Spinal cord (tissue), 9 donors: ENCODE measurements at regions not wholly inside any gene's neighbourhood (a gene's known extent, or its start where the extent isn't known, plus 50 kb on each side); places are given as distances from the start of the nearest gene placed in this dataset.

Source experiments
- DNase-seq, 6 donors: peaks; one replicate each; pipeline versions ENCODE4 v3.0.0 to v3.0.0-alpha.2; 2013 to 2015; ENCODE audit warnings: low spot score in 6 of 6, low read depth in 4 of 6
- H3K27ac ChIP-seq: one replicate; pipeline ENCODE4 v1.5.1; 2013; ENCODE audit warnings: low read depth, low read length, control low read depth
- H3K27me3 ChIP-seq: one replicate; pipeline ENCODE4 v1.6.1; 2013; ENCODE audit warnings: low read length; ENCODE audit not compliant: control insufficient read depth, insufficient read depth
- H3K36me3 ChIP-seq: one replicate; pipeline ENCODE4 v1.6.1; 2013; ENCODE audit warnings: low read length; ENCODE audit not compliant: control insufficient read depth, insufficient read depth
- H3K4me1 ChIP-seq: one replicate; pipeline ENCODE4 v1.6.1; 2013; ENCODE audit warnings: low read length; ENCODE audit not compliant: control insufficient read depth, insufficient read depth
- H3K4me3 ChIP-seq: one replicate; pipeline ENCODE4 v1.5.1; 2013; ENCODE audit warnings: low read depth, low read length, control low read depth
- H3K9me3 ChIP-seq: one replicate; pipeline ENCODE4 v1.6.1; 2013; ENCODE audit warnings: low read length; ENCODE audit not compliant: control insufficient read depth, insufficient read depth
- WGBS: methylation state at CpG from one replicate; pipeline ENCODE4 v1.1.5; 2013; ENCODE audit warnings: missing lambda C conversion rate; ENCODE audit not compliant: insufficient coverage; 5-methylcytosine and 5-hydroxymethylcytosine counted together
- donor health status: healthy.

- WGBS, result no CpG with 5 or more reads among the region's 2 CpGs
- Histone ChIP-seq H3K36me3 (no peaks in the 10 kb centered on the region), H3K4me3 (no peak overlapping the region), H3K27me3 (no peaks in the 10 kb centered on the region), H3K4me1 (no peaks in the 10 kb centered on the region), H3K9me3 (no peaks in the 10 kb centered on the region), H3K27ac (no peak overlapping the region)
- DNase-seq, result no peak
These were observed 381.2 kb downstream of the SETD4 start for GRCh38 chr21:35679076-35679475.

- WGBS, result 83% methylated on average over 1 of the region's 1 CpG
- Histone ChIP-seq H3K4me3 (no peak overlapping the region), H3K9me3 (no peaks in the 10 kb centered on the region), H3K27me3 (no peaks in the 10 kb centered on the region), H3K36me3 (no peaks in the 10 kb centered on the region), H3K4me1 (no peaks in the 10 kb centered on the region), H3K27ac (no peak overlapping the region)
- DNase-seq, result no peak
These were observed 381.9 kb downstream of the SETD4 start for GRCh38 chr21:35678393-35678792.

GRCh38 chr21:35677298-35677841, 383.0 kb downstream of the SETD4 start:
- no peaks in the 10 kb centered on the region for H3K4me1 ChIP-seq
- 95% methylated on average over 3 of the region's 3 CpGs for WGBS
- no peaks in the 10 kb centered on the region for H3K9me3 ChIP-seq
- H3K4me3 ChIP-seq, result no peak overlapping the region
- no peak for DNase-seq
- H3K27ac ChIP-seq, result no peak overlapping the region
- H3K36me3 ChIP-seq, result no peaks in the 10 kb centered on the region
- H3K27me3 ChIP-seq, result no peaks in the 10 kb centered on the region

GRCh38 chr21:35674895-35675470, 385.3 kb downstream of the SETD4 start:
- H3K27me3 ChIP-seq, result no peaks in the 10 kb centered on the region
- no CpG with 5 or more reads among the region's 7 CpGs for WGBS

GRCh38 chr21:35674091-35674671, 386.1 kb downstream of the SETD4 start:
- H3K27me3 ChIP-seq, result no peaks in the 10 kb centered on the region
- no peak overlapping the region for H3K27ac ChIP-seq
- no peaks in the 10 kb centered on the region for H3K36me3 ChIP-seq
- no peaks in the 10 kb centered on the region for H3K4me1 ChIP-seq
- WGBS, result 91% methylated on average over 7 of the region's 13 CpGs
- H3K9me3 ChIP-seq, result no peaks in the 10 kb centered on the region
- H3K4me3 ChIP-seq, result no peak overlapping the region
- DNase-seq, result no peak

More at GRCh38 chr21:35674895-35675470, 385.3 kb downstream of the SETD4 start:
- H3K27ac ChIP-seq, result no peak overlapping the region
- no peaks in the 10 kb centered on the region for H3K36me3 ChIP-seq
- H3K4me3 ChIP-seq, result no peak overlapping the region
- H3K4me1 ChIP-seq, result no peaks in the 10 kb centered on the region
- H3K9me3 ChIP-seq, result no peaks in the 10 kb centered on the region
- no peak for DNase-seq

GRCh38 chr21:35672313-35672712, 388.0 kb downstream of the SETD4 start:
- Histone ChIP-seq H3K4me3 (no peak overlapping the region), H3K36me3 (no peaks in the 10 kb centered on the region), H3K27me3 (no peaks in the 10 kb centered on the region), H3K27ac (no peak overlapping the region), H3K9me3 (no peaks in the 10 kb centered on the region), H3K4me1 (no peaks in the 10 kb centered on the region)
- DNase-seq, result no peak
- 100% methylated on average over 2 of the region's 3 CpGs for WGBS

GRCh38 chr21:35664683-35665082, 395.6 kb downstream of the SETD4 start:
- H3K27ac ChIP-seq, result no peak overlapping the region
- no peaks in the 10 kb centered on the region for H3K27me3 ChIP-seq
- H3K36me3 ChIP-seq, result no peaks in the 10 kb centered on the region
- no CpG with 5 or more reads among the region's 3 CpGs for WGBS
- no peak overlapping the region for H3K4me3 ChIP-seq
- H3K9me3 ChIP-seq, result no peaks in the 10 kb centered on the region
- no peak for DNase-seq
- H3K4me1 ChIP-seq, result no peaks in the 10 kb centered on the region

GRCh38 chr21:35663856-35664606, 396.3 kb downstream of the SETD4 start:
- 80% methylated on average over 3 of the region's 4 CpGs for WGBS

GRCh38 chr21:35658242-35658641, 402.1 kb downstream of the SETD4 start:
- Histone ChIP-seq H3K9me3 (no peaks in the 10 kb centered on the region), H3K4me3 (no peak overlapping the region), H3K4me1 (no peaks in the 10 kb centered on the region), H3K27ac (no peak overlapping the region), H3K27me3 (no peaks in the 10 kb centered on the region), H3K36me3 (no peaks in the 10 kb centered on the region)
- 86% methylated on average over 1 of the region's 3 CpGs for WGBS
- DNase-seq, result peak in 1 of 6 donors; percentile 7

More at GRCh38 chr21:35663856-35664606, 396.3 kb downstream of the SETD4 start:
- no peak overlapping the region for H3K27ac ChIP-seq
- no peaks in the 10 kb centered on the region for H3K27me3 ChIP-seq
- no peaks in the 10 kb centered on the region for H3K4me1 ChIP-seq
- DNase-seq, result no peak
- H3K9me3 ChIP-seq, result no peaks in the 10 kb centered on the region
- H3K4me3 ChIP-seq, result no peak overlapping the region
- no peaks in the 10 kb centered on the region for H3K36me3 ChIP-seq
